ENCODE measurements at regions not wholly inside any gene's neighbourhood (a gene's known extent, or its start where the extent isn't known, plus 50 kb on each side); places are given as distances from the start of the nearest gene placed in this dataset.

DNA sequence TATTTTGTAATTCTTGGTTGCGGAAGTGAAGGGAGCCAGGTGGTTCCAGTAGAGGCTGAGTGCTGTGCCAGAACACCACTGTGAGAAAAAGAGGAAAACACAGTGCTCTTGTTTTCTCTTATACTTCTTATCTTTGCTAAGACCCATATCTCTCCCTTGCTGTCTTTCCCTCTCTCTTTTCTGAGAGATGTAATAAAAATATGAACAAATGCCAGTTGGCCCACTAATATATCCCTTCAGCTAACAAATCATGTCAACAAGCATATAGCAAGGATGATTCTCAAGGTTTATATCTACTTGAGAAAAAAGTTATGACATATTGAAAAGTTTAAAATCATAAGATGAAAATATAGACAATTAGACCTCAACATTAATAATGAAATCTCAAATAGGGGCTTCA lies 758.3 kb downstream of the HDGFL1 start:
- Histone ChIP-seq H3K27ac (no peak overlapping the region), H3K9me3 (ENCODE audit: severe bottlenecking) (peaks cover 3% of the 10 kb centered on the region), H3K27me3 (ENCODE audit: insufficient read depth, low read depth, severe bottlenecking) (no peaks in the 10 kb centered on the region), H3K4me3 (ENCODE audit: low read depth, low read length) (no peak overlapping the region), H3K36me3 (no peaks in the 10 kb centered on the region)
- TF ChIP-seq CTCF (IDR thresholded peaks at IDR 0.05; ENCODE audit: low read depth, low read length), result no peak
- DNase-seq, result no peak

GRCh38 chr6:23329086-23329485 lies 759.7 kb downstream of the HDGFL1 start:
- no peak for DNase-seq

GRCh38 chr6:23330632-23331031 lies 761.3 kb downstream of the HDGFL1 start:
- no peaks in the 10 kb centered on the region for H3K27me3 ChIP-seq (ENCODE audit: insufficient read depth, low read depth, severe bottlenecking)
- no peak for DNase-seq
- H3K27ac ChIP-seq, result no peak overlapping the region
- H3K36me3 ChIP-seq, result no peaks in the 10 kb centered on the region
- TF ChIP-seq CTCF (IDR thresholded peaks at IDR 0.05; ENCODE audit: low read depth, low read length), result no peak
- H3K9me3 ChIP-seq (ENCODE audit: severe bottlenecking), result no peaks in the 10 kb centered on the region
- no peak overlapping the region for H3K4me3 ChIP-seq (ENCODE audit: low read depth, low read length)

More at GRCh38 chr6:23329086-23329485, 759.7 kb downstream of the HDGFL1 start:
- Histone ChIP-seq H3K27me3 (ENCODE audit: insufficient read depth, low read depth, severe bottlenecking) (no peaks in the 10 kb centered on the region), H3K4me3 (ENCODE audit: low read depth, low read length) (no peak overlapping the region), H3K9me3 (ENCODE audit: severe bottlenecking) (no peaks in the 10 kb centered on the region), H3K36me3 (no peaks in the 10 kb centered on the region), H3K27ac (no peak overlapping the region)
- TF ChIP-seq CTCF (IDR thresholded peaks at IDR 0.05; ENCODE audit: low read depth, low read length), result no peak

- no peak overlapping the region for H3K27ac ChIP-seq
Observed at GRCh38 chr6:23334360-23334759, 765.0 kb downstream of the HDGFL1 start.

GRCh38 chr6:23335894-23336293 lies 766.5 kb downstream of the HDGFL1 start:
- H3K9me3 ChIP-seq (ENCODE audit: severe bottlenecking), result no peaks in the 10 kb centered on the region
- H3K36me3 ChIP-seq, result no peaks in the 10 kb centered on the region
- no peak overlapping the region for H3K4me3 ChIP-seq (ENCODE audit: low read depth, low read length)
- no peak for TF ChIP-seq CTCF (IDR thresholded peaks at IDR 0.05; ENCODE audit: low read depth, low read length)
- H3K27ac ChIP-seq, result no peak overlapping the region
- no peaks in the 10 kb centered on the region for H3K27me3 ChIP-seq (ENCODE audit: insufficient read depth, low read depth, severe bottlenecking)
- no peak for DNase-seq

More at GRCh38 chr6:23334360-23334759, 765.0 kb downstream of the HDGFL1 start:
- no peak for TF ChIP-seq CTCF (IDR thresholded peaks at IDR 0.05; ENCODE audit: low read depth, low read length)
- H3K9me3 ChIP-seq (ENCODE audit: severe bottlenecking), result no peaks in the 10 kb centered on the region
- no peak for DNase-seq
- H3K27me3 ChIP-seq (ENCODE audit: insufficient read depth, low read depth, severe bottlenecking), result no peaks in the 10 kb centered on the region
- H3K4me3 ChIP-seq (ENCODE audit: low read depth, low read length), result no peak overlapping the region
- no peaks in the 10 kb centered on the region for H3K36me3 ChIP-seq

- no peak overlapping the region for H3K4me3 ChIP-seq (ENCODE audit: low read depth, low read length)
- H3K27ac ChIP-seq, result no peak overlapping the region
- no peaks in the 10 kb centered on the region for H3K27me3 ChIP-seq (ENCODE audit: insufficient read depth, low read depth, severe bottlenecking)
- DNase-seq, result no peak
- H3K36me3 ChIP-seq, result no peaks in the 10 kb centered on the region
- no peaks in the 10 kb centered on the region for H3K9me3 ChIP-seq (ENCODE audit: severe bottlenecking)
- TF ChIP-seq CTCF (IDR thresholded peaks at IDR 0.05; ENCODE audit: low read depth, low read length), result no peak
Observed at GRCh38 chr6:23339268-23339667, 769.9 kb downstream of the HDGFL1 start.
